Spleen (tissue), 11 donors: ENCODE measurements at regions not wholly inside any gene's neighbourhood (a gene's known extent, or its start where the extent isn't known, plus 50 kb on each side); places are given as distances from the start of the nearest gene placed in this dataset.

ENCODE experiments used
- DNase-seq: peaks from one replicate; pipeline ENCODE4 v3.0.0-alpha.2; 2020
- H3K27ac ChIP-seq, 8 donors: fragments of 200-600 bp; sonication (generic) in 7 of 8; 1 replicate in 4 of 8; 2 replicates in 4 of 8; pipeline versions ENCODE4 v1.5.0 to v1.8.0; 2016 to 2021; ENCODE audit warnings: inconsistent platforms in 4 of 8, mild to moderate bottlenecking in 4 of 8, moderate library complexity in 1 of 8
- H3K27me3 ChIP-seq, 7 donors: fragments of 200-600 bp; sonication (generic) in 6 of 7; replicated peaks in 1 of 7; 1 replicate in 4 of 7; 2 replicates in 3 of 7; pipeline versions ENCODE4 v1.5.0 to v1.8.0; 2016 to 2021; ENCODE audit warnings: inconsistent platforms in 3 of 7, mild to moderate bottlenecking in 1 of 7
- H3K36me3 ChIP-seq, 6 donors: fragments of 200-600 bp; sonication (generic) in 5 of 6; 1 replicate in 4 of 6; 2 replicates in 2 of 6; pipeline versions ENCODE4 v1.5.0 to v1.8.0; 2016 to 2021; ENCODE audit warnings: inconsistent platforms in 2 of 6
- H3K4me1 ChIP-seq, 6 donors: fragments of 200-600 bp; sonication (generic) in 5 of 6; 1 replicate in 3 of 6; 2 replicates in 3 of 6; pipeline versions ENCODE4 v1.5.0 to v1.8.0; 2016 to 2021; ENCODE audit warnings: inconsistent platforms in 3 of 6
- H3K4me3 ChIP-seq, 8 donors: fragments of 200-600 bp; sonication (generic) in 7 of 8; 1 replicate in 4 of 8; 2 replicates in 4 of 8; pipeline versions ENCODE4 v1.5.0 to v1.8.0; 2016 to 2021; ENCODE audit warnings: inconsistent platforms in 4 of 8, mild to moderate bottlenecking in 4 of 8, moderate library complexity in 2 of 8
- H3K9me3 ChIP-seq, 8 donors: fragments of 200-600 bp; sonication (generic) in 7 of 8; 1 replicate in 4 of 8; 2 replicates in 4 of 8; pipeline versions ENCODE4 v1.5.0 to v1.8.0; 2016 to 2021; ENCODE audit warnings: inconsistent platforms in 4 of 8
- CTCF ChIP-seq, 11 experiments: fragments of 200-600 bp in 7 of 11; fragments of 450-650 bp in 4 of 11; sonication (generic) in 4 of 11; IDR thresholded peaks in 8 of 11; conservative IDR thresholded peaks in 3 of 11; 1 replicate in 7 of 11; 2 replicates in 4 of 11; pipeline versions ENCODE4 v1.4.0 to v1.8.0; 2016 to 2021; ENCODE audit warnings: antibody characterized with exemption in 11 of 11, inconsistent platforms in 4 of 11, mild to moderate bottlenecking in 1 of 11
- POLR2A ChIP-seq, 3 donors: fragments of 450-650 bp; IDR thresholded peaks; one replicate each; pipeline ENCODE4 v1.5.1; 2017; ENCODE audit warnings: antibody characterized with exemption in 3 of 3, mild to moderate bottlenecking in 1 of 3
- POLR2AphosphoS5 ChIP-seq, 3 donors: sonication (generic); formaldehyde crosslinking; IDR thresholded peaks; one replicate each; pipeline ENCODE4 v1.5.1; 2017; ENCODE audit warnings: antibody characterized with exemption in 3 of 3
- WGBS, 5 donors: extraction: QIAGEN DNeasy Blood & Tissue Kit in 3 of 5; methylation state at CpG; one replicate each; pipeline versions ENCODE4 v1.1.5 to v1.1.7; 2013 to 2018; 5-methylcytosine and 5-hydroxymethylcytosine counted together
- intact Hi-C: fragments of 100-400 bp; cut with DNase I; formaldehyde crosslinking; loops from one replicate; pipeline ENCODE4 v1.15.0; 2023; ENCODE audit warnings: low total_unique reads
- donor health status: healthy with polysubstance abuse.
- donor health status: DM: no; HTN: no; CAD: no; lungs with moderate emphysema.
- donor health status: DM: no; HTN: no; CAD: no.
- donor health status: Bipolar disorder and iron deficiency.
- donor health status: healthy.
- donor health status: DM: no; HTN: no; CAD: no.
- donor health status: DM: yes; HTN: yes; CAD: no.

GRCh38 chr17:72536788-72537187 lies 416.0 kb downstream of the SOX9 start:
- H3K27me3 ChIP-seq, result peaks cover 0 to 48% (median 10%) of the 10 kb centered on the region in 7 donors
- H3K4me1 ChIP-seq, result peaks cover 0 to 9% (median 4%) of the 10 kb centered on the region in 6 donors
- 68 to 84% (median 77%) methylated on average over 9 of the region's 9 CpGs for WGBS, 5 donors
- H3K36me3 ChIP-seq, result no peaks in the 10 kb centered on the region
- intact Hi-C loops, result no loop called here
- DNase-seq, result no peak
- no peak for TF ChIP-seq POLR2AphosphoS5 (IDR thresholded peaks at IDR 0.05)
- no peak for TF ChIP-seq CTCF (IDR thresholded peaks at IDR 0.05 in 8 of 11, conservative IDR thresholded peaks at IDR 0.05 in 3 of 11)
- no peak for TF ChIP-seq POLR2A (IDR thresholded peaks at IDR 0.05)
- peaks cover 0 to 9% (median 0%) of the 10 kb centered on the region in 8 donors for H3K9me3 ChIP-seq
- no peak overlapping the region for H3K4me3 ChIP-seq
- H3K27ac ChIP-seq, result no peak overlapping the region

- H3K27me3 ChIP-seq, result peaks cover 0 to 64% (median 10%) of the 10 kb centered on the region in 7 donors
- no peaks in the 10 kb centered on the region for H3K36me3 ChIP-seq
- DNase-seq, result no peak
- H3K4me1 ChIP-seq, result peaks cover 0 to 9% (median 4%) of the 10 kb centered on the region in 6 donors
- no peak overlapping the region for H3K27ac ChIP-seq
- TF ChIP-seq POLR2A (IDR thresholded peaks at IDR 0.05), result no peak
- no peak for TF ChIP-seq POLR2AphosphoS5 (IDR thresholded peaks at IDR 0.05)
- 84 to 91% (median 88%) methylated on average over 5 of the region's 5 CpGs for WGBS, 5 donors
- intact Hi-C loops, result no loop called here
- H3K4me3 ChIP-seq, result no peak overlapping the region
- H3K9me3 ChIP-seq, result peaks cover 0 to 9% (median 0%) of the 10 kb centered on the region in 8 donors
These were observed 417.6 kb downstream of the SOX9 start for GRCh38 chr17:72538443-72538842.

GRCh38 chr17:72538901-72539352 lies 418.1 kb downstream of the SOX9 start:
- DNase-seq, result no peak
- Histone ChIP-seq H3K27me3 (peaks cover 0 to 67% (median 10%) of the 10 kb centered on the region in 7 donors), H3K36me3 (no peaks in the 10 kb centered on the region), H3K4me1 (peaks cover 0 to 9% (median 4%) of the 10 kb centered on the region in 6 donors), H3K4me3 (no peak overlapping the region), H3K9me3 (peaks cover 0 to 7% (median 0%) of the 10 kb centered on the region in 8 donors), H3K27ac (no peak overlapping the region)
- TF ChIP-seq CTCF (IDR thresholded peaks at IDR 0.05 in 8 of 11, conservative IDR thresholded peaks at IDR 0.05 in 3 of 11) (no peak), POLR2A (IDR thresholded peaks at IDR 0.05) (no peak), POLR2AphosphoS5 (IDR thresholded peaks at IDR 0.05) (no peak)
- WGBS, 5 donors, result 88 to 94% (median 90%) methylated on average over 12 to 13 of the region's 13 CpGs
- intact Hi-C loops, result no loop called here

GRCh38 chr17:72539981-72540897 lies 419.4 kb downstream of the SOX9 start:
- peak; percentile 88 for DNase-seq
- peak overlapping the region in 1 of 8 donors; percentile 37 for H3K4me3 ChIP-seq
- 9 to 11% (median 11%) methylated on average over 26 to 50 of the region's 50 CpGs for WGBS, 5 donors
- peaks cover 0 to 9% (median 4%) of the 10 kb centered on the region in 6 donors for H3K4me1 ChIP-seq
- H3K27ac ChIP-seq, result no peak overlapping the region
- TF ChIP-seq POLR2A (IDR thresholded peaks at IDR 0.05), result no peak
- TF ChIP-seq CTCF (IDR thresholded peaks at IDR 0.05 in 8 of 11, conservative IDR thresholded peaks at IDR 0.05 in 3 of 11), result peak; percentile 37 to 86 (median 75)
- no peak for TF ChIP-seq POLR2AphosphoS5 (IDR thresholded peaks at IDR 0.05)
- intact Hi-C loops, result loop anchor here (10.0 kb wide), 1 partner anchor 1775 kb away; no protein-coding TSS in a partner anchor
- no peaks in the 10 kb centered on the region for H3K36me3 ChIP-seq
- no peaks in the 10 kb centered on the region for H3K9me3 ChIP-seq
- H3K27me3 ChIP-seq, result peaks cover 0 to 67% (median 10%) of the 10 kb centered on the region in 7 donors
